ENCODE measurements at regions not wholly inside any gene's neighbourhood (a gene's known extent, or its start where the extent isn't known, plus 50 kb on each side); places are given as distances from the start of the nearest gene placed in this dataset.

GRCh38 chr18:40949114-40949950 lies 1005.7 kb upstream of the PIK3C3 start:
- TF ChIP-seq CTCF (IDR thresholded peaks at IDR 0.05) (no peak), POLR2A (IDR thresholded peaks at IDR 0.05) (no peak)
